SK-N-SH treated with all-trans-retinoic acid at 6 μM for 48 hours (cell line): ENCODE measurements at regions not wholly inside any gene's neighbourhood (a gene's known extent, or its start where the extent isn't known, plus 50 kb on each side); places are given as distances from the start of the nearest gene placed in this dataset.

Experiments
- ARNTL ChIP-seq: fragments of 450-650 bp; formaldehyde crosslinking; IDR thresholded peaks from 2 replicates; pipeline ENCODE4 v1.5.0; 2020; ENCODE audit warnings: low read depth, mild to moderate bottlenecking, moderate library complexity, borderline replicate concordance
- CSDC2 ChIP-seq: fragments of 250-450 bp; sonication (Bioruptor Pico); IDR thresholded peaks from 2 replicates; pipeline ENCODE4 v1.5.0; 2020; ENCODE audit warnings: mild to moderate bottlenecking, moderate library complexity
- ESRRG ChIP-seq: fragments of 250-450 bp; sonication (Bioruptor Pico); IDR thresholded peaks from 2 replicates; pipeline ENCODE4 v1.6.1; 2021; ENCODE audit warnings: mild to moderate bottlenecking
- OSR1 ChIP-seq: fragments of 250-450 bp; sonication (Bioruptor Pico); IDR thresholded peaks from 2 replicates; pipeline ENCODE4 v1.8.0; 2022; ENCODE audit warnings: moderate library complexity, mild to moderate bottlenecking, inconsistent platforms
- TSHZ2 ChIP-seq: fragments of 250-450 bp; sonication (Bioruptor Pico); IDR thresholded peaks from 2 replicates; pipeline ENCODE4 v1.5.0; 2020; ENCODE audit warnings: mild to moderate bottlenecking, moderate library complexity
- ZC3H10 ChIP-seq: fragments of 250-450 bp; sonication (Bioruptor Pico); IDR thresholded peaks from 2 replicates; pipeline ENCODE4 v1.5.1; 2021; ENCODE audit warnings: mild to moderate bottlenecking, moderate library complexity
- ZFP3 ChIP-seq: fragments of 250-450 bp; sonication (Bioruptor Pico); IDR thresholded peaks from 2 replicates; pipeline ENCODE4 v1.5.0; 2020; ENCODE audit warnings: mild to moderate bottlenecking, moderate library complexity
- ZFP30 ChIP-seq: fragments of 450-650 bp; formaldehyde crosslinking; IDR thresholded peaks from 2 replicates; pipeline ENCODE4 v1.5.0; 2022; ENCODE audit warnings: mild to moderate bottlenecking, moderate library complexity
- ZNF8 ChIP-seq: fragments of 450-650 bp; formaldehyde crosslinking; IDR thresholded peaks from 2 replicates; pipeline ENCODE4 v1.5.0; 2020; ENCODE audit warnings: mild to moderate bottlenecking, moderate library complexity
- TF ChIP-seq, protein P1 (sequence below): fragments of 250-450 bp; sonication (Bioruptor Pico); IDR thresholded peaks from 2 replicates; pipeline ENCODE4 v1.8.0; 2020; ENCODE audit warnings: mild to moderate bottlenecking, moderate library complexity, borderline replicate concordance
- TF ChIP-seq, protein P2 (sequence below): fragments of 250-450 bp; sonication (Bioruptor Pico); IDR thresholded peaks from 2 replicates; pipeline ENCODE4 v1.5.1; 2021; ENCODE audit warnings: mild to moderate bottlenecking, moderate library complexity

- TF ChIP-seq ESRRG (CRISPR knock-in tag): no peak
- no peak for TF ChIP-seq ZC3H10
- no peak for TF ChIP-seq OSR1 (CRISPR knock-in tag)
- no peak for TF ChIP-seq ZNF8 (CRISPR knock-in tag)
- TF ChIP-seq ZFP3 (CRISPR knock-in tag): no peak
- TF ChIP-seq, protein P1, sequence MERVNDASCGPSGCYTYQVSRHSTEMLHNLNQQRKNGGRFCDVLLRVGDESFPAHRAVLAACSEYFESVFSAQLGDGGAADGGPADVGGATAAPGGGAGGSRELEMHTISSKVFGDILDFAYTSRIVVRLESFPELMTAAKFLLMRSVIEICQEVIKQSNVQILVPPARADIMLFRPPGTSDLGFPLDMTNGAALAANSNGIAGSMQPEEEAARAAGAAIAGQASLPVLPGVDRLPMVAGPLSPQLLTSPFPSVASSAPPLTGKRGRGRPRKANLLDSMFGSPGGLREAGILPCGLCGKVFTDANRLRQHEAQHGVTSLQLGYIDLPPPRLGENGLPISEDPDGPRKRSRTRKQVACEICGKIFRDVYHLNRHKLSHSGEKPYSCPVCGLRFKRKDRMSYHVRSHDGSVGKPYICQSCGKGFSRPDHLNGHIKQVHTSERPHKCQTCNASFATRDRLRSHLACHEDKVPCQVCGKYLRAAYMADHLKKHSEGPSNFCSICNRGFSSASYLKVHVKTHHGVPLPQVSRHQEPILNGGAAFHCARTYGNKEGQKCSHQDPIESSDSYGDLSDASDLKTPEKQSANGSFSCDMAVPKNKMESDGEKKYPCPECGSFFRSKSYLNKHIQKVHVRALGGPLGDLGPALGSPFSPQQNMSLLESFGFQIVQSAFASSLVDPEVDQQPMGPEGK (CRISPR knock-in tag): no peak
- no peak for TF ChIP-seq ARNTL (CRISPR knock-in tag)
- TF ChIP-seq CSDC2 (CRISPR knock-in tag): no peak
- TF ChIP-seq, protein P2, sequence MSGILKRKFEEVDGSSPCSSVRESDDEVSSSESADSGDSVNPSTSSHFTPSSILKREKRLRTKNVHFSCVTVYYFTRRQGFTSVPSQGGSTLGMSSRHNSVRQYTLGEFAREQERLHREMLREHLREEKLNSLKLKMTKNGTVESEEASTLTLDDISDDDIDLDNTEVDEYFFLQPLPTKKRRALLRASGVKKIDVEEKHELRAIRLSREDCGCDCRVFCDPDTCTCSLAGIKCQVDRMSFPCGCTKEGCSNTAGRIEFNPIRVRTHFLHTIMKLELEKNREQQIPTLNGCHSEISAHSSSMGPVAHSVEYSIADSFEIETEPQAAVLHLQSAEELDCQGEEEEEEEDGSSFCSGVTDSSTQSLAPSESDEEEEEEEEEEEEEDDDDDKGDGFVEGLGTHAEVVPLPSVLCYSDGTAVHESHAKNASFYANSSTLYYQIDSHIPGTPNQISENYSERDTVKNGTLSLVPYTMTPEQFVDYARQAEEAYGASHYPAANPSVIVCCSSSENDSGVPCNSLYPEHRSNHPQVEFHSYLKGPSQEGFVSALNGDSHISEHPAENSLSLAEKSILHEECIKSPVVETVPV (CRISPR knock-in tag): no peak
- TF ChIP-seq TSHZ2: no peak
- no peak for TF ChIP-seq ZFP30 (CRISPR knock-in tag)
Measured at GRCh38 chr12:34297126-34297789, 275.0 kb downstream of the ALG10 start.
